HEK293 (cell line): ENCODE measurements at regions not wholly inside any gene's neighbourhood (a gene's known extent, or its start where the extent isn't known, plus 50 kb on each side); places are given as distances from the start of the nearest gene placed in this dataset.

Experiments
- BCL11B ChIP-seq: fragments of 450-650 bp; formaldehyde crosslinking; IDR thresholded peaks from 2 replicates; pipeline ENCODE4 v1.5.1; 2016; ENCODE audit warnings: low read depth, missing biosample characterization, missing genetic modification characterization
- GLI2 ChIP-seq: fragments of 450-650 bp; formaldehyde crosslinking; IDR thresholded peaks from 2 replicates; pipeline ENCODE4; 2017; ENCODE audit warnings: missing biosample characterization, missing genetic modification characterization, low read depth, borderline replicate concordance
- HOXD13 ChIP-seq: sonication (generic); formaldehyde crosslinking; IDR thresholded peaks from 2 replicates; pipeline ENCODE4 v1.8.0; 2022; ENCODE audit warnings: missing genetic modification reagents, borderline replicate concordance
- IKZF3 ChIP-seq: fragments of 450-650 bp; IDR thresholded peaks from 2 replicates; pipeline ENCODE4 v1.5.0; 2018; ENCODE audit warnings: missing biosample characterization, mild to moderate bottlenecking, missing genetic modification characterization, moderate library complexity
- KLF1 ChIP-seq: fragments of 450-650 bp; formaldehyde crosslinking; IDR thresholded peaks from 2 replicates; pipeline ENCODE4 v1.5.1; 2016; ENCODE audit warnings: missing biosample characterization, missing genetic modification characterization
- KLF8 ChIP-seq: fragments of 450-650 bp; formaldehyde crosslinking; IDR thresholded peaks from 2 replicates; pipeline ENCODE4 v1.5.1; 2016; ENCODE audit warnings: missing biosample characterization, missing genetic modification characterization
- KLF9 ChIP-seq: fragments of 450-650 bp; formaldehyde crosslinking; IDR thresholded peaks from 2 replicates; pipeline ENCODE4 v1.5.1; 2016; ENCODE audit warnings: missing biosample characterization, missing genetic modification characterization, low read depth
- SP7 ChIP-seq: fragments of 450-650 bp; formaldehyde crosslinking; IDR thresholded peaks from 2 replicates; pipeline ENCODE4 v1.5.1; 2016; ENCODE audit warnings: missing biosample characterization, missing genetic modification characterization
- TRIM28 ChIP-seq: IDR thresholded peaks from 2 replicates; pipeline ENCODE4 v1.6.1; 2011; ENCODE audit warnings: low read length, control low read depth, borderline replicate concordance
- WT1 ChIP-seq: fragments of 450-650 bp; formaldehyde crosslinking; IDR thresholded peaks from 2 replicates; pipeline ENCODE4 v1.5.1; 2016; ENCODE audit warnings: missing biosample characterization, missing genetic modification characterization
- ZBTB7A ChIP-seq: fragments of 450-650 bp; formaldehyde crosslinking; IDR thresholded peaks from 2 replicates; pipeline ENCODE4 v1.5.1; 2016; ENCODE audit warnings: low read depth, missing biosample characterization, missing genetic modification characterization
- ZEB2 ChIP-seq: fragments of 450-650 bp; formaldehyde crosslinking; IDR thresholded peaks from 2 replicates; pipeline ENCODE4 v1.5.1; 2016; ENCODE audit warnings: missing biosample characterization, missing genetic modification characterization
- ZNF146 ChIP-seq: fragments of 450-650 bp; formaldehyde crosslinking; IDR thresholded peaks from 2 replicates; pipeline ENCODE4 v1.5.1; 2016; ENCODE audit warnings: missing biosample characterization, missing genetic modification characterization
- ZNF157 ChIP-seq: fragments of 450-650 bp; formaldehyde crosslinking; IDR thresholded peaks from 2 replicates; pipeline ENCODE4 v1.5.1; 2016; ENCODE audit warnings: missing biosample characterization, missing genetic modification characterization
- ZNF19 ChIP-seq: fragments of 450-650 bp; formaldehyde crosslinking; IDR thresholded peaks from 2 replicates; pipeline ENCODE4; 2016; ENCODE audit warnings: missing biosample characterization, missing genetic modification characterization, low read depth
- ZNF221 ChIP-seq: fragments of 450-650 bp; formaldehyde crosslinking; IDR thresholded peaks from 2 replicates; pipeline ENCODE4 v1.5.1; 2017; ENCODE audit warnings: missing biosample characterization, missing genetic modification characterization, borderline replicate concordance
- ZNF341 ChIP-seq: fragments of 450-650 bp; formaldehyde crosslinking; IDR thresholded peaks from 2 replicates; pipeline ENCODE4; 2016; ENCODE audit warnings: low read depth, missing biosample characterization, missing genetic modification characterization
- ZNF366 ChIP-seq: fragments of 450-650 bp; formaldehyde crosslinking; conservative IDR thresholded peaks from 2 replicates; pipeline ENCODE4 v1.5.1; 2016; ENCODE audit warnings: missing biosample characterization, missing genetic modification characterization
- ZNF530 ChIP-seq: fragments of 450-650 bp; formaldehyde crosslinking; IDR thresholded peaks from 2 replicates; pipeline ENCODE4 v1.5.1; 2016; ENCODE audit warnings: low read depth, missing biosample characterization, missing genetic modification characterization
- ZNF561 ChIP-seq: fragments of 450-650 bp; IDR thresholded peaks from 2 replicates; pipeline ENCODE4 v1.5.1; 2018; ENCODE audit warnings: missing biosample characterization, missing genetic modification characterization, borderline replicate concordance
- ZNF621 ChIP-seq: fragments of 450-650 bp; formaldehyde crosslinking; IDR thresholded peaks from 2 replicates; pipeline ENCODE4 v1.5.1; 2017; ENCODE audit warnings: missing biosample characterization, missing genetic modification characterization
- ZNF777 ChIP-seq: fragments of 450-650 bp; formaldehyde crosslinking; IDR thresholded peaks from 2 replicates; pipeline ENCODE4 v1.5.1; 2017; ENCODE audit warnings: missing biosample characterization, missing genetic modification characterization, borderline replicate concordance
- ZNF830 ChIP-seq: fragments of 450-650 bp; IDR thresholded peaks from 2 replicates; pipeline ENCODE4 v1.5.0; 2018; ENCODE audit warnings: missing biosample characterization, missing genetic modification characterization, low read depth, mild to moderate bottlenecking, moderate library complexity
- ZNF837 ChIP-seq: fragments of 450-650 bp; formaldehyde crosslinking; IDR thresholded peaks from 2 replicates; pipeline ENCODE4 v1.5.1; 2016; ENCODE audit warnings: missing biosample characterization, missing genetic modification characterization
- TF ChIP-seq, protein P1 (sequence below): fragments of 450-650 bp; formaldehyde crosslinking; IDR thresholded peaks from 2 replicates; pipeline ENCODE4 v1.5.1; 2017; ENCODE audit warnings: missing biosample characterization, missing genetic modification characterization
- TF ChIP-seq, protein P2 (sequence below): fragments of 450-650 bp; formaldehyde crosslinking; IDR thresholded peaks from 2 replicates; pipeline ENCODE4 v1.5.1; 2016; ENCODE audit warnings: missing biosample characterization, missing genetic modification characterization, low read depth
- TF ChIP-seq, protein P3 (sequence below): fragments of 450-650 bp; formaldehyde crosslinking; IDR thresholded peaks from 2 replicates; pipeline ENCODE4 v1.5.1; 2017; ENCODE audit warnings: missing biosample characterization, missing genetic modification characterization
- TF ChIP-seq, protein P4 (sequence below): fragments of 450-650 bp; formaldehyde crosslinking; IDR thresholded peaks from 2 replicates; pipeline ENCODE4 v1.5.1; 2016; ENCODE audit warnings: missing biosample characterization, missing genetic modification characterization
- TF ChIP-seq, protein P5 (sequence below): fragments of 450-650 bp; formaldehyde crosslinking; IDR thresholded peaks from 2 replicates; pipeline ENCODE4 v1.5.1; 2016; ENCODE audit warnings: missing biosample characterization, missing genetic modification characterization
- TF ChIP-seq, protein P6 (sequence below): fragments of 450-650 bp; formaldehyde crosslinking; IDR thresholded peaks from 2 replicates; pipeline ENCODE4 v1.5.1; 2016; ENCODE audit warnings: missing biosample characterization, missing genetic modification characterization

DNA sequence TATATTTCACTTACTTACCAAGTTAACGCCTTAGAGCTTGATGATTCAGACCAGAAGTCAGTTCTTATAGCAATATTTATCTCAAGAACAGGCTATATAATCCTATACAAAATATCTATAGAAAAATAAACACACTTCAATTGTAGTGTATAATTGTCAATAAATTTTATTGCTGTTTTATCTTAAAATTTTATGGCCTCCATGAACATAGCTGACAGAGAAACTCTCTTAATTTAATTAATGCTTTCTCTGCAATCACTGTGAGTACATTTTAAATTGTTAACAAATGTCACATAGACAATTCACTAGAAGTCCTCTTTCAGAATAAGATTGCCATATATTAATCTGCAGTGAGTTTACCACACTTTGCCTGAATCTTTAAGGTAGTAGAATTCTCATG lies 178.6 kb downstream of the RFPL4B start (continued):
- TF ChIP-seq, protein P1, sequence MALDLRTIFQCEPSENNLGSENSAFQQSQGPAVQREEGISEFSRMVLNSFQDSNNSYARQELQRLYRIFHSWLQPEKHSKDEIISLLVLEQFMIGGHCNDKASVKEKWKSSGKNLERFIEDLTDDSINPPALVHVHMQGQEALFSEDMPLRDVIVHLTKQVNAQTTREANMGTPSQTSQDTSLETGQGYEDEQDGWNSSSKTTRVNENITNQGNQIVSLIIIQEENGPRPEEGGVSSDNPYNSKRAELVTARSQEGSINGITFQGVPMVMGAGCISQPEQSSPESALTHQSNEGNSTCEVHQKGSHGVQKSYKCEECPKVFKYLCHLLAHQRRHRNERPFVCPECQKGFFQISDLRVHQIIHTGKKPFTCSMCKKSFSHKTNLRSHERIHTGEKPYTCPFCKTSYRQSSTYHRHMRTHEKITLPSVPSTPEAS (tag by site-specific recombination) = no peak
- TF ChIP-seq, protein P2, sequence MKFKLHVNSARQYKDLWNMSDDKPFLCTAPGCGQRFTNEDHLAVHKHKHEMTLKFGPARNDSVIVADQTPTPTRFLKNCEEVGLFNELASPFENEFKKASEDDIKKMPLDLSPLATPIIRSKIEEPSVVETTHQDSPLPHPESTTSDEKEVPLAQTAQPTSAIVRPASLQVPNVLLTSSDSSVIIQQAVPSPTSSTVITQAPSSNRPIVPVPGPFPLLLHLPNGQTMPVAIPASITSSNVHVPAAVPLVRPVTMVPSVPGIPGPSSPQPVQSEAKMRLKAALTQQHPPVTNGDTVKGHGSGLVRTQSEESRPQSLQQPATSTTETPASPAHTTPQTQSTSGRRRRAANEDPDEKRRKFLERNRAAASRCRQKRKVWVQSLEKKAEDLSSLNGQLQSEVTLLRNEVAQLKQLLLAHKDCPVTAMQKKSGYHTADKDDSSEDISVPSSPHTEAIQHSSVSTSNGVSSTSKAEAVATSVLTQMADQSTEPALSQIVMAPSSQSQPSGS (tag by site-specific recombination) = no peak
- TF ChIP-seq, protein P3, sequence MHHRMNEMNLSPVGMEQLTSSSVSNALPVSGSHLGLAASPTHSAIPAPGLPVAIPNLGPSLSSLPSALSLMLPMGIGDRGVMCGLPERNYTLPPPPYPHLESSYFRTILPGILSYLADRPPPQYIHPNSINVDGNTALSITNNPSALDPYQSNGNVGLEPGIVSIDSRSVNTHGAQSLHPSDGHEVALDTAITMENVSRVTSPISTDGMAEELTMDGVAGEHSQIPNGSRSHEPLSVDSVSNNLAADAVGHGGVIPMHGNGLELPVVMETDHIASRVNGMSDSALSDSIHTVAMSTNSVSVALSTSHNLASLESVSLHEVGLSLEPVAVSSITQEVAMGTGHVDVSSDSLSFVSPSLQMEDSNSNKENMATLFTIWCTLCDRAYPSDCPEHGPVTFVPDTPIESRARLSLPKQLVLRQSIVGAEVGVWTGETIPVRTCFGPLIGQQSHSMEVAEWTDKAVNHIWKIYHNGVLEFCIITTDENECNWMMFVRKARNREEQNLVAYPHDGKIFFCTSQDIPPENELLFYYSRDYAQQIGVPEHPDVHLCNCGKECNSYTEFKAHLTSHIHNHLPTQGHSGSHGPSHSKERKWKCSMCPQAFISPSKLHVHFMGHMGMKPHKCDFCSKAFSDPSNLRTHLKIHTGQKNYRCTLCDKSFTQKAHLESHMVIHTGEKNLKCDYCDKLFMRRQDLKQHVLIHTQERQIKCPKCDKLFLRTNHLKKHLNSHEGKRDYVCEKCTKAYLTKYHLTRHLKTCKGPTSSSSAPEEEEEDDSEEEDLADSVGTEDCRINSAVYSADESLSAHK (tag by site-specific recombination) = peak; percentile 57; the same call in 1 of the 2 replicates
- TF ChIP-seq ZNF777 (tag by site-specific recombination) (no peak), ZNF830 (tag by site-specific recombination) (no peak), KLF8 (peak; percentile 33; the same call in 1 of the 2 replicates), ZNF341 (tag by site-specific recombination) (no peak), ZNF561 (tag by site-specific recombination) (no peak), ZEB2 (peak; percentile 64), BCL11B (peak; percentile 88), ZNF530 (no peak), GLI2 (peak; percentile 78), ZNF157 (no peak), ZNF221 (tag by site-specific recombination) (no peak), IKZF3 (tag by site-specific recombination) (peak; percentile 66; the same call in 1 of the 2 replicates), KLF9 (tag by site-specific recombination) (no peak), HOXD13 (CRISPR knock-in tag) (no peak), ZNF19 (tag by site-specific recombination) (no peak), ZNF366 (tag by site-specific recombination) (peak; percentile 71), ZBTB7A (tag by site-specific recombination) (no peak), SP7 (tag by site-specific recombination) (0 out of 2 replicates have a peak, but pooled peaks have one; percentile 26), TRIM28 (no peak), KLF1 (tag by site-specific recombination) (no peak), ZNF146 (tag by site-specific recombination) (no peak), ZNF837 (tag by site-specific recombination) (no peak), WT1 (tag by site-specific recombination) (peak; percentile 93), ZNF621 (tag by site-specific recombination) (no peak)
- TF ChIP-seq, protein P4, sequence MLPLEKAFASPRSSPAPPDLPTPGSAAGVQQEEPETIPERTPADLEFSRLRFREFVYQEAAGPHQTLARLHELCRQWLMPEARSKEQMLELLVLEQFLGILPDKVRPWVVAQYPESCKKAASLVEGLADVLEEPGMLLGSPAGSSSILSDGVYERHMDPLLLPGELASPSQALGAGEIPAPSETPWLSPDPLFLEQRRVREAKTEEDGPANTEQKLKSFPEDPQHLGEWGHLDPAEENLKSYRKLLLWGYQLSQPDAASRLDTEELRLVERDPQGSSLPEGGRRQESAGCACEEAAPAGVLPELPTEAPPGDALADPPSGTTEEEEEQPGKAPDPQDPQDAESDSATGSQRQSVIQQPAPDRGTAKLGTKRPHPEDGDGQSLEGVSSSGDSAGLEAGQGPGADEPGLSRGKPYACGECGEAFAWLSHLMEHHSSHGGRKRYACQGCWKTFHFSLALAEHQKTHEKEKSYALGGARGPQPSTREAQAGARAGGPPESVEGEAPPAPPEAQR (tag by site-specific recombination) = no peak
- TF ChIP-seq, protein P5, sequence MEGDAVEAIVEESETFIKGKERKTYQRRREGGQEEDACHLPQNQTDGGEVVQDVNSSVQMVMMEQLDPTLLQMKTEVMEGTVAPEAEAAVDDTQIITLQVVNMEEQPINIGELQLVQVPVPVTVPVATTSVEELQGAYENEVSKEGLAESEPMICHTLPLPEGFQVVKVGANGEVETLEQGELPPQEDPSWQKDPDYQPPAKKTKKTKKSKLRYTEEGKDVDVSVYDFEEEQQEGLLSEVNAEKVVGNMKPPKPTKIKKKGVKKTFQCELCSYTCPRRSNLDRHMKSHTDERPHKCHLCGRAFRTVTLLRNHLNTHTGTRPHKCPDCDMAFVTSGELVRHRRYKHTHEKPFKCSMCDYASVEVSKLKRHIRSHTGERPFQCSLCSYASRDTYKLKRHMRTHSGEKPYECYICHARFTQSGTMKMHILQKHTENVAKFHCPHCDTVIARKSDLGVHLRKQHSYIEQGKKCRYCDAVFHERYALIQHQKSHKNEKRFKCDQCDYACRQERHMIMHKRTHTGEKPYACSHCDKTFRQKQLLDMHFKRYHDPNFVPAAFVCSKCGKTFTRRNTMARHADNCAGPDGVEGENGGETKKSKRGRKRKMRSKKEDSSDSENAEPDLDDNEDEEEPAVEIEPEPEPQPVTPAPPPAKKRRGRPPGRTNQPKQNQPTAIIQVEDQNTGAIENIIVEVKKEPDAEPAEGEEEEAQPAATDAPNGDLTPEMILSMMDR (tag by site-specific recombination) = no peak
- TF ChIP-seq, protein P6, sequence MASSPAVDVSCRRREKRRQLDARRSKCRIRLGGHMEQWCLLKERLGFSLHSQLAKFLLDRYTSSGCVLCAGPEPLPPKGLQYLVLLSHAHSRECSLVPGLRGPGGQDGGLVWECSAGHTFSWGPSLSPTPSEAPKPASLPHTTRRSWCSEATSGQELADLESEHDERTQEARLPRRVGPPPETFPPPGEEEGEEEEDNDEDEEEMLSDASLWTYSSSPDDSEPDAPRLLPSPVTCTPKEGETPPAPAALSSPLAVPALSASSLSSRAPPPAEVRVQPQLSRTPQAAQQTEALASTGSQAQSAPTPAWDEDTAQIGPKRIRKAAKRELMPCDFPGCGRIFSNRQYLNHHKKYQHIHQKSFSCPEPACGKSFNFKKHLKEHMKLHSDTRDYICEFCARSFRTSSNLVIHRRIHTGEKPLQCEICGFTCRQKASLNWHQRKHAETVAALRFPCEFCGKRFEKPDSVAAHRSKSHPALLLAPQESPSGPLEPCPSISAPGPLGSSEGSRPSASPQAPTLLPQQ = no peak
